NCI-H1092 treated with DMSO at 0.1 percent for 48 hours (cell line): ENCODE measurements at regions not wholly inside any gene's neighbourhood (a gene's known extent, or its start where the extent isn't known, plus 50 kb on each side); places are given as distances from the start of the nearest gene placed in this dataset.

Experiments
- DNase-seq: peaks from one replicate; lab custom pipeline; 2025; lab: John Stamatoyannopoulos, UW

DNA sequence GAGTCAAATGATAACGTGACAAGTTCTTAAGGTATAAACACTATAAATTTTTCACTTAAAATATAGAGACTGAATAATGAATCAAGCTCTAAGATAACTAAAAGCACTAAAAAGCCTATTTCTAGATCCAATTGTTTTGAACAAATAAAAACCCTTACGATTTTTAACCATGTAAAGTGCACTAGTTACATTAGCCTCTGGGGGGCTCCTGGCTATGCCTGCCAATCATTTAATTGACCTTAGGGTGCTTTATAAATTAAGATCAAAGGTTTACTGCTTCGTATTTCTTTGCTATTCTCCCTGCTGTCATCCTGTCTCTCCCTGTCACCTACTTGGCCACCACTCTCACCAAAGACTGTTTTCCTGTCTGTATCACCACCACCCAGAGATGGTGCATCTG lies 133.4 kb downstream of the ESM1 start:
- DNase-seq = no peak

DNA sequence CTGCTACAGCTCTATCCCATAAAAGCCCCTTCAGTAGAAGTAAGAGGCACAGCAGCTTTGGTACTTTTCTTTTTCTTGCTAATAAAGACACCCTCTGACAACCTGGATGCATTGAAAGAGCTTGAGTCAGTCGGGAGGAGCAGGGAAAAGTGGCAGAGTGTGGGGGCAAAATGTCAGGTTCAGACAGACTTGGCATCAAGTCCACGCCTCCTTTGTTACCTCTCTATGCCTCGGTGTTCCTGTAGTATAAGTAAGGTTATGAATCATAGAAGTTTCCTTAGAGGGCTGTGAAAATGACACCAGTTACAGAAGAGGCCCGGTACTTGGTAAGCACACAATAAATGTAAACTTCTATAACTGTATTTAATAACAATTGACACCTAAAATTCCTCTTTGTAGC lies 133.9 kb downstream of the ESM1 start:
- DNase-seq = no peak

DNA sequence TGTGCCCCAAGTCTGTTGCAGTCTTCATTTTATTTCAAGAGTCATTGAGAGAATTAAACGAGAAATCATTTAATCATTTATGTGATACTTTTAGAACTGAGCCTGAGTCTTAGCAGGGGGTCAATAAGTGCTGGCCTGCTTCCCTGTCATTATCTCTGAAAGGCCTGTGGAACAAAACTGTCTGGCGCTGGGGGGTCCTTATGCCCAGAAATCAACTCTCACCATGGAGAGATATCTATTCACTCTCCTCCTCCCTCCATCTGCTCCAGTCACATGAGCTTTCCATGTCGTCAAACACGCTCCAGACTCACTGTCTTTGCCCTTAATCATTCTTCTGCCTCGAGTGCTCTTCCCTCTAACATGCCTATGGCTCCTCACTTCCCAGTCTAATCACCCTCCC lies 136.8 kb downstream of the ESM1 start:
- DNase-seq = no peak

DNA sequence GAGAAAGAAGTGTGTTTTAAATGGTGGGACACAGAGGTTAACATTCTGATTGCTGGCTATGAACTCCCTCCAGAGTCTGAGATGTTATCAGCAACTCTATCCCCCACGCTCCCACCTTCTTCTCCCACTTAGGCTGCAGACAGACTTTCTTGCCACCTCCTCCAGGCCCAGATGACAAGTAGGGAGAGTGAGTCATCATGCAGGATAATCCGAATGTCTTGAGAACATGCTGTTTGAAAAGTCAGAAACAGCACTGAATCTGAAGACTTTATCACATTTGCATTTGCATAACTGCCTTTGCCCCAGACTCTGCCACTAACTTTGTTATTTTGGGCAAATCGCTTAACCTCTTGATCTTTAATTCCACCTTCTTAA lies 139.8 kb downstream of the ESM1 start:
- DNase-seq = no peak

DNA sequence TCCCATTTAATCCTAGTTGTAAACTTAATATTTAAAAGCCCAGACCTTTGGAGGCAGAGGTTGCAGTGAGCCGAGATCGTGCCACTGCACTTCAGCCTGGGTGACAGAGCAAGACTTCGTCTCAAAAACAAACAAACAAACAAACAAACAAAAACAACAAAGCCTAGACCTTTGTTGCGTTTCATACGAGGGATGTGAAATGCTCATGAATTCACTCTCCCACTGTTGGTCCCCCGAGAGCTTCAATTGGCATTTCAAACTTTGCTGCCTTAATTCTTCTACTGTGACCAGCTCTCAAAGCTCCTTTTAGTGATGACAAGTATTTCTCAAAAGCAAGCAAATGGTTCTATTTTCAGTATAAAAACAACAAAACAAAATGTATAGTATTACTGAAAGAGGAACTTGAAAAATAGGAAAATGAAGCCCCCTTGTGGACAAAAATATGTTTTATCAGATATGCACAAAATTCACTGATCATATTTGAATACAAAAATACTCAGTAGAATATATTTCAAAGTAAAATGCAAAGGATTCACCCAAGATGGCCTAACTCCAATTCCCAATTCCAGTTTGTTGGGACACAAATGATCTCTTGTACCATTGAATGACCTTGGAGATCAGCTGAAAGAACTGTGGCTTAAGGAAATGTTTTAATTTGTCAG lies 140.4 kb downstream of the ESM1 start:
- no peak for DNase-seq

DNA sequence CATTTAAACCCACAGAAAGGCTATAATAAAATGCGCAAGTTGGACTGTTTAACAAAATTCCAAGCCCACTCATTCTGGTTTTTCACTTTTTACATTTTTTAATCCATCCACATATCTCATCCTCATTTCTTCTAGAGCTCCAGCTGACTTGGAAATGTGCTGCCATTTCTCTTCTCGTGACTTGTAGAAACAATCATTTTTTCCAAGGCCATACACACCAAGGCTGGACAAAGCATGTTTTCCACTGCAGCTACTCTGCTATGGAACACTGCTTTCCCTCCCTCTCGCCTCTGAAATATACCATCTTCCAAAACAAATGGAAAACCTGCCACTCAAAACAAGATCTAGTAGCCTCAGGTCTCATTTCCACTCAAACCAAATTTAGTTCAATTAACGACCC lies 141.1 kb downstream of the ESM1 start:
- no peak for DNase-seq

DNA sequence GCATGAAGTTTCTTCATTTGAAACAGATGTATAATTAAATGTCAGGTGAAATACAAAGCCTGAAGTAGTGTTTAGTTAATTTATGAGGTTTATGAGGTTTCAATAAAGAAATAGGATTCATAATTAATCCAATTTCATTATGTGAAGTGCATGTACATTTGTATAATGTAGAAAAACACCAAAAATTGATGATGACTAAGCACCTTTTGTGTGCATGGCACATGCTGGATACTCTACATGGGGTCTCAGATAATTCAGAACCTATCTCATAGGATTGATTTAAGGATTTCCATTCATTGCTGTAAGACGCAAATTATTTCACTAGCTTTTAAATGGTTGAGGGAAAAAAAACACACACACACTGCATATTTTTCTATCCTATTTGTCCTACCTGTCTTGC lies 143.9 kb downstream of the ESM1 start:
- DNase-seq = no peak

DNA sequence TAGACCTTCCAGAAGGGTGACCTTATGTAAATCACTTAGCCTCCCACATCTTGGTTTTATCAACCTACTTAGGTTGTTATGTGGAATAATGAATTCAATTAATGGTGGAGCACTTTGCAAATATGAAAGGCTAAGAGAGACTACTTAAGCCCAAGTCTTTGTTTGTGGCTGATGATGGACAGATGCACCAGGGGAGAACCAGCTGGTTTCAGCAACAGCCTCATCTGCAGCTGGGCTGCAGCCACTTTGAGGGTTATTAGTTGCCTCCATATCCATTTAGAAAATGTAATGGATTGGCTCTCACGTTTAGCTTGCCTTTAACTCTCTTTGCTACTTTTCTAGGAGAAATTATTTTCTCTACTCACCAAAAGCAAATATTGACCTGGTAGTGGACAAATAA lies 146.6 kb downstream of the ESM1 start:
- no peak for DNase-seq

DNA sequence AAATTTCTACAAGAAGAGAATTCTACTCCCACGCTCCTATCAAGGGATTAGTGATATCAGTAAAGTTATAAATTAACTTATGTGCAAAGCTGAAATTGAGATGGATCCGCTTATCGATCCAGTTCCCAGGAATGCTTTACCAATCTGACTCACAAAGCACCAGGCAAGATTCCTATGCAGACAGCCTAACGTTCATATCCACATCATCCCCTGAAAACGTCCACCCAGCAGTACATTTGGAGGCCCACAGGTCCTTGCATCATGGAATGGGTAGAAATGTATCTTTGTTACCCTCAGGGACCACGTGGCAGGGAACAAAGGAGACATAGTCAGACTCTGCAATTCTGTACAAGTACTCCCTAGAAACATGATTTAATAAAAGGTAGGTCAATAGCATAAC lies 147.4 kb downstream of the ESM1 start:
- no peak for DNase-seq

DNA sequence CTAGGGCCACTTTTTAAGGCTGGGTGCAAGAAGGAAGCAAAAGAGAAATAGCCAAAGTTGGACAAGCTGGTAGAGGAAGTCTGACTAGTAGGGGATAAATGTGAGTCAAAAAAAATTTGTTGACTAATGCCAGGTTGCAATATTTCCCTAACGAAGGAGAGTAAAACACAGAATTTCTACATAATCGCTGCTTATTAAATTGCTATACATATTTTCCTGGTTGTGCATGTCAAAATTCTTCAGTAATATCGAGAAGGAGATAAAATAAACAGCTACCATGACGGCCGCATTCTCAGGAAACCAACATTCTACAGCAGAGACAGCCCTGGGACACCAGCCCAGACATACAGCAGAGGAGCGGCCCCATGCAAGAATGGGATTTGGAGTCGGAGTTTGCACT lies 148.3 kb downstream of the ESM1 start:
- no peak for DNase-seq

DNA sequence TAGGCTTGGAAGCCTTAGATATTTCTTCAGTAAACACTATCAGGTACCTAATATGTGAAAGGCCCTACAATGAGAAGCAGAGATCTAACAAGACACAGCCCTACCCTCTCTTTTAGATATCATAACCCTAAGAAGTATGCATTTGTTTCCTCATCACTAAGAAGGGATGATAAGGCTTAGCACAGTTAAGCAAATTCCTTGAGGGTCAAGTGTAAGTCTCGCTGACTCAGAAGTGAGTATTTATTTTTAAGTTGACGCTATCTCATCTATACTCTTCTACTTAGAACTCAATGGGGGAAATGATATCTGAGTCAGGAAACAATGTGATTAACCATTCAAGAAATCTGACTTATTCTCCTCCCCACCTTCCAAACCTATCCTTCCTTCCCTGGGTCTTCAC lies 149.7 kb downstream of the ESM1 start:
- no peak for DNase-seq

DNA sequence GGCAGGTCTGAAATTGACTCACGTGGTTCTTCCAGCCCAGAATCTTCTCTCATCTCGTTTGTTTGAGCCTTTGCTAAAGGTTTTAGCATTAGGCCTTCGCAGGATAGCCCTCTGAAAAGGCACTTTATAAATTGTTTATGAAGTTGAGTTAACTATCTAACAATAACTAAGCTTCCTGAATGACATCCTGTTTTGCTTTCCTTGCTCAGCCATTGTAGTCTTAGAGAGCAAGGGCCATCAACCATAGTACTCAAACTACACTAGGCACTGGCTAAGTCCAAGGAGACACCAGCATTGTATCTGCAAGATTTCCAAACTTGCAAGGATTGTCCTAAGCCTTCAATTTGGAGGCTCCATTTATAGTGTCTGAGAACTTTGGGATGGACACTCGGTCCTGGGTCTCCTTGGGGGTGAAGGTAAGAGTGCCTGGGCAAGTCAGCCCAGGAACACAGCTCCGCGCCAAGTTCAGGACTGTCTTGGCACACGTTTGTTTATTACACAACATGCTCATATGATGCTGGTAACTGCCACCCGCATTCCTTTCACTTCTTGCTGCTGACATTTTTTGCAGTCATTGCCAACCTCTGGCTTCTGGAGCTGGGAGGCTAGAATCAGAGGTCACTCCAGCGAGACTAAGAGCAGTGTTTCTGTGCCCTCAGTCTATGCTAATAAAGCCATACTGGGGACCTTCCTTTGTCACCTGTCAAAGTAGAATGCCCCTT lies 151.1 kb downstream of the ESM1 start:
- DNase-seq = no peak

DNA sequence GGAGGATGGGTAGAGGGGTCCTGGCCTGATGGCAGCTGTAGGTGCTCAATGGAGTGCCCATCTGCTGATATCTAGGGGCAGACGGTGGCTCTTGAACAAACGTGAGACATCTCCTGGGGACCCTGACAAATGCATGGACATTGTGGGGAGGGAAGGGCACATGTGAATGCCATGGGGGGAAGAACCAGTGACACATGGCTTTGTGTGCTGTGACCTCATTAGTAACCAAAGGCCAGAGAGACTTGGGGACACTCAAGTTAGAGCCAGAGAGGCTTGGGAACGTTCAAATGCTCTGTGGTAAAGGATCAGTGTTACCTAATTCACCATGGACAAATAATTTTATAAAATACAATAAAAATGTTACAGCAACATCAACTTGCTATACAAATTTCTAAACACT lies 151.8 kb downstream of the ESM1 start:
- no peak for DNase-seq

DNA sequence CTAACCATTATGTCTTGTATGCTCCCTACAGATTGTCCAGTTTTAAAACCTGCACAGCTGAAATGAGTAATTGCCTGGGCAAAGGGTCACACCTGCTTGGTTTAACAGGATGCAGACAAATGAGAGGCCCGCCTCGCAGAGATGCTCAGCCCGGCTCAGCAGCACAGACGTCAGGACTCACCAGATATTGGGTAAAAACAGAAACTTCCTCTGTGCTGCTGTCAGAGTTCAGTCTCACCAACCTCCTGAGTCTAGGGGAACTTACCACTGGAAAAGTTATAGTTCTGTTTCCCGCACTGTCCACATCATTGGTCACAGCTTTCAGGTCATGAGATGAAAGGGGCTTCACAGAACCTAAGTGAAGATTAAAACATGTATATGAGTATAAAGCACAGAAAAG lies 152.5 kb downstream of the ESM1 start:
- DNase-seq = no peak

DNA sequence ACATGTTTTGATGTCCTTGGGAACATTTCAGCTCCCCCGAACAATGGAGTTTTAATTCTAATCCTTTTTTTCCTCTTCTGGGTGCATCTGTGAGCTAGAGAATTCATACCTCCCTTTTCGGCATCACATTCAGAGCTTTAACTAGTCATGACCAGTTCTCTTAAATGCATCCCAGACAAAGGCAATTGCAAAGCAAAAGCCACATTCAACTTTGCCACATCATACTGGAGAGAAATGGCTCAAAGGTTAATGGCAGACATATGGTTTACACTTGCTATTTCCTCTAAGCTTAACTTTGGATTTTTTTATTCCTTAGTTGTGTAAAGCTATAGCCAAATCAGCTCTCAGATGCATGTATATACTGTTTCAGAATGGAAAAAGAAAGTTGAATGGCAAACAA lies 153.3 kb downstream of the ESM1 start:
- no peak for DNase-seq

DNA sequence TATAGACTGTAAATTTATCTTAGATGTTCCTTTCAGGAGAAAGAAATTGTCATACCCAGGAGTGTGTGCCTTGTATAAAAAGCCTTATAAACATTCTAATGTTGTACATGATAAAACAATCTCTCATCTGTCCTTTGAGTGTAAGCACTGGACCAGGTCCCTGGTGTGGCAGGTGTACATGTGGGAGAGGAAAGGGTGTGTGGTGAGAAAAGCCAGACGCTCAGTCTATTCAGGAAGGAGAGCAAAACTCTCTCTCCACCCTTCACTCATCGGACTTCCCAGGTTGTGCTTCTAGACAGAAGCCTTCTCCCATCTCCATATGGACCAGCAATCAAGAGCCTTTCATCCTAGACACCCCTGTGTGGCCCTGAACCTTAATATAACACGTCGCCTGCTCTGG lies 154.2 kb downstream of the ESM1 start:
- DNase-seq = no peak

DNA sequence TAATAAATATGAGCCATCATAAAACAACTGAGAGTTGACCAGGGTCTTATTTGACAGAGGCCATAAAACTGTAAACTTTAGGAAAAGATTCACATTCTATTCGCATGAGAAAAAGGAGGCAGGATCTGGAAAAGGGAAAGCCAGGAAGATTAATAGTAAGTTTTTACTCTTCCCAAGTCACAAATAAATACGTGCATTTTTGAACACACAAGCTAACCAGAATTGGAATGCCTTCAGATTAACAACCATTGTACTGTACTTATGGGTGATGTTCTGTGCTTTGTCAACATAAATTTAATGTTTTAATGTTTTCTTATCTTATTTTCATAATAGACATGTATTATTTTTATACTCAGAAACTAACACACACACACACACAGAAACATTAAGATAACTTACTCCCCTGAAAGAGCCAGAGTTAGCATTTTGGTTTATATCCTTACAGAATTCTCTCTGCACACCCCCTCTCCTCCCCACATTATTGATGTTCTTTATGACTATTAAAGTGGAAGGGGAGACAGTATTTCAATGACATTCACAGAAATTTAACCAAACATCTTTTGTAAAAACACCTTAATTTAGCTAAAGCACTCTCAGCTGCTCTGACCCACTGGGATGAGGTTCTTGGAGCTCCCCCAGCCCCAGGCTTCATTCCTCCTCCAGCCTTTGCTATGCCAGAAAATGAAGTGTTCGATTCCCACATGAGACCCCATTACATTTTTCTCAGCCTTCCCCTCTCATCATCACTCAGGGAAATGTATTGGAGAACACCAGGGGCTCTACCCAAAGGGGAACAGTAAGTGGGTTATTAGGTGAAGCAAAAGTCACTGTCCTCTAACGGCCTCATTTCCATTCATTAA lies 155.5 kb downstream of the ESM1 start:
- DNase-seq = no peak

DNA sequence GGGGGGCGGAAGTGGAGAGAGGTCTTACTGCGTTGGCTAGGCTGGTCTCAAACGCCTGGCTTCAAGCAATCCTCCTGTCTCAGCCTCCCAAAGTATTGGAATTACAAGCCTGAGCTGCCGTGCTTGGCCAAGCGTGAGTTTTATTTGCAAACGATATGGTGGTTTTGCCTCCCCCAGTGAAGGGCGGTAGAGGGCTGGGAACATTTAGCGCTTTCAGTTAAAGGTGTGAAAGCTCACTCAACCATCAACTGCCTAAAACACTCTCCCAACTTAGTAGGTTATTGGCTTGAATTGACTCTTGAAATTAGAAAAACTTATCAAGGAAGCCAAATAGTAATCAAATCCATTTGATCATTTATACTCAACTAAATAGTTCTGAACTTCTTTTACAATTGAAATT lies 156.3 kb downstream of the ESM1 start:
- DNase-seq = no peak

DNA sequence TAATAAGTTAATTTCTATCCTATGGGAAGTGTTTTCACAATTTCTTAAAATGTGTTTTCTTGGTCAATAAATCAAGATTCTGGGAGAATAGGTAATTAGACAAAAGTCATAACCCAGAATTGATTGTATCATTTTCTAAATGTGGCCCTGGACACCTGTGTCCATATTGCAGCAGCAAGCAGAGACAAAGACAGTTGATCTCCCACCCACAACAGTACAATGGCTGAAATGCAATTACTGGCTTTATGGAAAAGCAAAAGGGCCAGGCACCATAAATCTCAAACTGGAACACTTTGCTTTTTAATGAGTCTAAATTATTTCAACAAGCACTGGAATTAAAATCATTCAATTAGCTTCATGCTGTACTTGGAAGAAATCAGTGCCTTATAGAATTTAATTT lies 157.2 kb downstream of the ESM1 start:
- DNase-seq = no peak

DNA sequence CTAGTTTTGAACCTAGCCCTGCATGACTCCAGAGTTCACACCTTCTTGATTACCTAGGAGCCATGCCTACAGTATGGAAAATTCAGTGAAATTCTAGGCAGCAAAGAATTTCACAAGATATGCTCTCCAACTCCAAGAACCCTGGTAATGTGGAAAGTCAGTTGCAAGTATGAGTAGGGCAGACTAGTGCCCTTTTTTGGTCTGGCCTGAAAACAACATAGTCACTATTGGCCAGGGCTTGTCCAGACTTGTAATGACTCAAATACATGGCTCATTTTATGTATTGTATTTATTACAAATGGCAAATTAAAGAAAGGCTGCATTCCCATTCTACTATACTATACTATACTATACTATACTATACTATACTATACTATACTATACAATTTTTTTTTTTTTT lies 160.4 kb downstream of the ESM1 start:
- no peak for DNase-seq

DNA sequence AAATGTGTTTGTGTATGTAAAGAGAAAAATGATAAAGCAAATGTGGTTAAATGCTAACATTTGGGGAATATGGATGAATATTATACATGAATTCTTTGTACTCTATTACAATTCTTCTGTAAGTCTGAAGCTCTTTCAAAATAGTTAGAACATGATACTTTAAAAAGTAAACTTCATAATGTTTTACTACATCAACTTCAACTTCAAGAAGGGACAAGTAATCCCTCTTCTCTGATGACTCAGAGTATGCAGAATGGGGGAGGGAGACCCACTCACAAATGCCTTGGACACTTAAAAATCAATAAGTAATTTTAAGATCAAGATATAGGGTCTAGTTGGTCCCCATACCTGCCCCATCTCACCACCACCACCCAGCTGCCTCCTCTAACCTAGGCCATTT lies 162.4 kb downstream of the ESM1 start:
- DNase-seq = no peak

DNA sequence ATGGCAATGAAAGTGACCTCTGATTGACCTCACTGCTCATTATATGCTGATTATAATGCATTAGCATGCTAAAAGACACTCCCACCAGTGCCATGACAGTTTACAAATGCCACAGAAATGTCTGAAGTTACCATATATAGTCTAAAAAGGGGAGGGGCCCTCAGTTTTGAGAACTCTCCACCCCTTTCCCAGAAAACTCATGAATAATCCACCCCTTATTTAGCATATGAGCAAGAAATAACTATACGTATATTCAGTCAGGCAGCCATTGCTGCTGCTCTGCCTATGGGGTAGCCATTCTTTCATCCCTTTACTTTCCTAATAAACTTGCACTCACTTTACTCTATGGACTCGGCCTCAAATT lies 163.1 kb downstream of the ESM1 start:
- DNase-seq = no peak
